DMS53 (cell line): ENCODE measurements at regions not wholly inside any gene's neighbourhood (a gene's known extent, or its start where the extent isn't known, plus 50 kb on each side); places are given as distances from the start of the nearest gene placed in this dataset.

Experiments used
- DNase-seq: peaks from one replicate; lab custom pipeline; 2025; lab: John Stamatoyannopoulos, UW

DNA sequence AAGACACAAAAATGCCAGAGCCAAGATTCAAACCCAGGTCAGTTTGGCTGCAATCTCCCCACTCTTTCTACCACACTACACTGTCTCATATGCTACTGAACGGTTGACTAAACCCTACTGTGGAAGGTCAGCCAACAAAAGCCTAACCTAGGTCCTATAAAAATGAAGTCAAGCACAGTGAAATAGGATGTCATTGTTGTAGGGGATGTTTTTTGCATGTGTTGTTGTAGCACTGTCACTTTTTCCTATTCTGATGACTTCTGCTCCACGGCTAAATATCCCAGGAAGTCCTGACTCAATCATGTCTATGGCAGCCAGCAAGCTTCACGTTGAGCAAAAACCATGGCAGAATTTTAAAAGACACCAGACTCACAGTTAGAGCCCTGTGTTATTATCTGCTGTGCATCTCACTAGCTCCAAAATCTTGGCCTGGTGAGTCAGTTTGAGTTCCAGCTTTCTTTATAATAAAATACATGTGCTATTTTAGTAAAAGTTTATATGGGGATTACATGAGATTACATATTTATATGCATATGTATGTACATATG is 322.1 kb upstream of the NT5E start:
- no peak for DNase-seq

DNA sequence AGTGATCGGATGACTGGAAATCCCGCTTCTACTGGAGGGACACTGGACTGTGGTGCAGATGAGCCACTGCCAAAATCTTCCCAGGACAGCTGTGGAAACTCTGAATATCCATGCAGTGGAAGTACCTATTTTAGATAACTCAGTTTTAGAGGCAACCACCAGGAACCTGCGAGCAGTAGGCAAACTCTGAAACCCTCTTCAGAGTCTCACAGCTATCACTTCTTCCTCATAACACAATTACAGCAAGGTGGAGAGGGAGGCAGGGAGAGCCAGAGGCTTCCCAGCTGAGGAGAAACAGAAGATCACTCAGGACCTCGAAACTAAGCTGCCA is 322.8 kb upstream of the NT5E start:
- no peak for DNase-seq

- peak; percentile 70 for DNase-seq
These were observed 323.3 kb upstream of the NT5E start for GRCh38 chr6:85126485-85127167.

DNA sequence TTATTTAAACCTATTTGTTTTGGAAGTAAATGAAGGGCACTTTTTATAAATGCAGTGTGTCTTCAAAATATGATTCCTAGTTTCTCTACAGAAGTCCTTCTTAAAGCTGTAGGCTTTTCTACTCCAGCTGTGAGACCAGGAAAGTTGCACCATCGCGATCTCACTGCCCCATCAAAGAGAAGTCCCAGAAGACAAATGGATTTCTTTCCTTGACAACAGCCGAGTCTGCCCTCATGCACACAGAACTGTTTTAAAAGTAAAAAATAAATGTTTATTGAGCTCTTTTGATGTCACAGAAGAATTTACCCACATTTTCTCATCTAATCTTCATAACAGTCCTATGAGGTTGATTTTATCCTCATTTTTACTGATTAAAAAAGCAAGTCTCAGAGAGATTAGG is 324.4 kb upstream of the NT5E start:
- DNase-seq: no peak

GRCh38 chr6:85124472-85125354 is 325.2 kb upstream of the NT5E start:
- peak; percentile 27 for DNase-seq

- no peak for DNase-seq
These were observed 328.7 kb upstream of the NT5E start for GRCh38 chr6:85121158-85121557.

DNA sequence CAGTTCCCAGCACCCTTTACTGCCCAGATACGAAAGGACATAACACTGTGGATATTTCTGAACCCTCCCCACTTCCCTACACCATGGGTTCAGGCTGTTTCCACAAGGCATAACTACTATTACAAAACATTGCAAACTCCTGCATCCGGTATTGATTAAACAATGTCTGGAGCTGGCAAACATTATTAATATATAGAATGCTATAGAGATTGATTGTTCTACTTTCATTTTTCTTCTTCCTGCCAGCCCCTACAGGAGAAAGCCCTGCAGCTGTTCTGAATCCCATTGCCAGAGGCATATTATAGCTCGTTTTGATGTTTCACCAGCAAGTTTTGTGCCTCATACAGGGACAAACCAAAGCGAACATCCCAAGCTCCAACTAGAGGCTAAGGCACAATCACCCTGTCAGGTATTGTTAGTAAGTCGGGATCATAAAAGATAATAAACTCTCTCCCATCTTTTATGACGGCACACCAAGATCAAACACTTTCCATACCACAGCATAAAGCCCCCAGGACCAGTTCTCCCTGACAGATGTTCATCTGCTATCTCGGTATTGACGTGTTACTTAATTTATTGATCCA is 331.1 kb upstream of the NT5E start:
- no peak for DNase-seq

- DNase-seq: peak; percentile 3
These were observed 331.6 kb upstream of the NT5E start for GRCh38 chr6:85118233-85118632.

- no peak for DNase-seq
These were observed 333.4 kb upstream of the NT5E start for GRCh38 chr6:85116475-85116874.

DNA sequence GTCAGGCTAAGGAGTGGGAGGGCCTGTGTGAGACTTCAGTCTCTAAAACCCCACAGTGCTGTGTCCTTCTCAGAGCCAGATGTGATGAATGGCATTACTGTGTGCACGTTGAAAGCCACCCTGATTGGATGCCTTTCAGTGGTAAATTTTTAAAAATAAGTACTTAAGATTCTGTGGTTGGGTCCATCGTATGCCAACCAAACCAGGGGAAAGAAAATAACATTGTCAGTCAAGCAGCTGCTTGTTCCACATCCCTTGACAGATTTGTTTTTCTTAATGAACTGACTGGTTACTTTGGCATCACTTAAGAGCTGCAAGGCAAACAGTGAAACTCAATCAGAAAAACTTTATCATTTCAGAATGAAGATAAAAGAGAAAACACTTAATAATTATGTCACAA is 334.0 kb upstream of the NT5E start:
- DNase-seq: no peak

- DNase-seq: no peak
These were observed 334.5 kb upstream of the NT5E start for GRCh38 chr6:85115376-85115775.

DNA sequence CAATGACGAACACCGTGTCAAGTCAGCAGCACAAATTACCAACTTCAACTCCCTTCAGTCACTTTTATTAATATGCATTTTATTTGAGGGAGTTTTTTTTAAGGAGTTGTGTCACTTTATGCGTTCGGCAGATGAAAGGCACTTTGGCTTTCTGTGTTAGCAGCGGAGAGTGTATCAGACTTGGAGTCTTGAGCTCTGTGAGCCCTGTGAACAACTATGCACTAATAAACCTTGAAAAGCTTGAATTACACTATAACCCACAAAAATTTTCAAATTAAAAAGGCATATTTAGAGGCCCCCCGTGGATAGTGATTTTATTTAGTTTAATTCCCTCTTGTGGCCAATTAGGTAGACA is 335.3 kb upstream of the NT5E start:
- no peak for DNase-seq

GRCh38 chr6:85113934-85114580 is 335.8 kb upstream of the NT5E start:
- no peak for DNase-seq

DNA sequence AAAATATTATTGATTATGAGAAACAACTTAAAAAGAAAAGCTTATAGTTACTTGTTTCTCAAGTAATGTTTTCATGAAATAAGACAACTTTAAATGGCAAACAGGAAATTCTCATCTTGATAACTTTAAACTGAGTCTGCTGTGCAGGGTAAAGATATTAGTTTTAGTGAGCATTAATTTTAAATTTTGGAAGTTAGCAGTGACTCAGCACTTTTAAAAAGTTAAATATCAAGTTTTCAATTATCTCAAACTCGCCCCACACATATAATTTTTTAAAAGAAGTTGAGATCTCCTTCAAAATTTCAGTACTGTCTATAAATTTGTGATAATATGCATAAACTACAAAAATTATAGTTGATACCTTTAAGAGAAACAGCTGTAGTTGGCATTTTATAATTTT is 337.3 kb upstream of the NT5E start:
- DNase-seq: no peak

GRCh38 chr6:85111481-85112011 is 338.3 kb upstream of the NT5E start:
- no peak for DNase-seq

- DNase-seq: no peak
These were observed 338.9 kb upstream of the NT5E start for GRCh38 chr6:85110943-85111342.

GRCh38 chr6:85107701-85108100 is 342.2 kb upstream of the NT5E start:
- no peak for DNase-seq

DNA sequence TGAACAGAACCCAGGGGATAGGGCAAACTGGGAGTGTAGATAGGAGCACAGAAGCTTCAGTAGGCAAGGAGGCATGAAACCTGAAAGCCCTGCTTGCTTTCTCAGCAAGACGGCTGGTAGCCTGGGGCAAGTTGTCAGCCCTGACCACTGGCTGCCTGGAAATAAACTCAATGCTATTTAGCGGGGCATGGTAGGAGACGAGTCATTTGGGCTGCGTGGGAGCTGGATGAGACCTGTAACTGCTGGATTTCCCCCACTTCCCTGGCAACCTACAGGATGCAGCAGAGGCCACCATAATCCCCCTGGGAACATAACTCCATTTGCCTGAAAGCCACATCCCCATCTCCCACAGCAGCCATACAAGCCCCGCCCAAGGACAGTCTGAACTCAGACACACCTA is 332.6 kb upstream of the TBX18 start:
- no peak for DNase-seq

DNA sequence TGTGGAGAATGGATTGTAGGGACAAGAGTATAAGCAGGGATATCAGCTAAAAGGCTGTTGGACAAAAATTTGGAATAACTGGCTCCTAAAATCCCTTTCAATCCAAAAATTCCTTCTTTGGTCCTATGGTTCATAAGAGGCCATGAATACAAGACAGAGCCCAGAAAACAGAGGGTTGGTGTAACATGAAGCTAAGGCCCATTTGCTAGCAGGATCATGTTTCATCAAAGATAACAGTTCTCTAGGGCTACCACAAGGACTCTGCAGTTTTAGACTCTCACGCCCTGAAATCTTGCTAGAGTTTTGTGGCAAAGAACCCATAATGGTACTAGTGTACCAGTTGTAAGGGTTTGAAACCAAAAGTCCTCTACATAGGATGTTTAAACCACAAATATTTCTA is 327.8 kb upstream of the TBX18 start:
- DNase-seq: no peak

- no peak for DNase-seq
These were observed 324.9 kb upstream of the TBX18 start for GRCh38 chr6:85089255-85089654.

DNA sequence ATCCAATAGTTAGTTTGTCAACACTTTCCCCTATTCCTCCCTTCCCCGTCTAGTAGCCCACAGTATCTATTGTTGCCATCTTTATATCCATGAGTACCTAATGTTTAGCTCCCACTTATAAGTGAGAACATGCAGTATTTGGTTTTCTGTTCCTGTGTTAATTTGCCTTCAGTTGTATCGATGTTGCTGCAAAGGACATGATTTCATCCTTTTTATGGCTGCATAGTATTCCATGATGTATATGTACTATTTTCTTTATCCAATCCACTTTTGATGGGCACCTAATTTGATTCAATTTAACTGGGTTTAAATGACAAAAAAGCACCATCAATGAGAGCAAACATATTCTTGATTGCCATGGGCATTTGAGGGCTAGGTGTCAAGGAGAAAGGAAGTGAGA is 321.5 kb upstream of the TBX18 start:
- DNase-seq: no peak

DNA sequence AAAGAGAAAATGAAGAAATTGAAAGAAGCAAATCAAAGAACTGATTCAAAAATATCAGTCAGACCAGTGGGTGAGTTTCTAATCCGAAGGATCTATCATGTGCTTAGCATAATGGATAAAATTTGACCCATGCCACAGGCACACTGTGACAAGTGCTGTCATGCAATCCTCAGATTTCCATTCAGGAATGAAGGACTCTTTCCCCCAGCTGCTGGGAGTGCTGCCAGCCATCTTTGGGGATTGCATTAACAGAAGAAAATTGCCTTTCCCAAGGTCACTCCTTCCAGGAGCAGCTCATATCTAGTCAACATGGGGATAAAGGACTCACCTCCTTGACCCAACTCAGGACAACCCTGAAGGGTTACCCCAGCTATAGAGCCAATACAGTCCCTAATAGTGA is 316.7 kb upstream of the TBX18 start:
- no peak for DNase-seq
